Muscle layer of duodenum (tissue), 2 donors: ENCODE measurements at regions not wholly inside any gene's neighbourhood (a gene's known extent, or its start where the extent isn't known, plus 50 kb on each side); places are given as distances from the start of the nearest gene placed in this dataset.

Experiments used
- H3K27ac ChIP-seq: one replicate; pipeline ENCODE4 v1.7.0; 2013; ENCODE audit warnings: mild to moderate bottlenecking, low read length
- H3K27me3 ChIP-seq: one replicate; pipeline ENCODE4 v1.7.0; 2013; ENCODE audit warnings: low read depth, mild to moderate bottlenecking, control low read depth, low read length
- H3K36me3 ChIP-seq, 2 donors: one replicate each; pipeline ENCODE4 v1.7.0; 2013; ENCODE audit warnings: low read length in 2 of 2, control low read depth in 1 of 2, mild to moderate bottlenecking in 1 of 2; ENCODE audit not compliant: insufficient read depth in 2 of 2, control insufficient read depth in 1 of 2
- H3K4me1 ChIP-seq, 2 donors: one replicate each; pipeline ENCODE4 v1.7.0; 2013; ENCODE audit warnings: low read length in 2 of 2, mild to moderate bottlenecking in 2 of 2, control low read depth in 1 of 2, moderate library complexity in 1 of 2; ENCODE audit not compliant: insufficient read depth in 2 of 2, control insufficient read depth in 1 of 2
- H3K4me3 ChIP-seq, 2 donors: one replicate each; pipeline ENCODE4 v1.7.0; 2013; ENCODE audit warnings: low read length in 2 of 2, low read depth in 1 of 2, mild to moderate bottlenecking in 1 of 2
- H3K9me3 ChIP-seq, 2 donors: one replicate each; pipeline ENCODE4 v1.7.0; 2013; ENCODE audit warnings: low read length in 2 of 2, control low read depth in 1 of 2, mild to moderate bottlenecking in 1 of 2; ENCODE audit not compliant: control insufficient read depth in 1 of 2
- donor health status: healthy.

GRCh38 chr7:41828911-41829310, 126.0 kb upstream of the INHBA start:
- Histone ChIP-seq H3K27ac (no peak overlapping the region), H3K27me3 (no peaks in the 10 kb centered on the region), H3K4me1 (no peaks in the 10 kb centered on the region), H3K36me3 (no peaks in the 10 kb centered on the region), H3K9me3 (no peaks in the 10 kb centered on the region), H3K4me3 (no peak overlapping the region)

- no peaks in the 10 kb centered on the region for H3K9me3 ChIP-seq
- no peak overlapping the region for H3K27ac ChIP-seq
- no peaks in the 10 kb centered on the region for H3K27me3 ChIP-seq
Measured at GRCh38 chr7:41826641-41827040, 123.8 kb upstream of the INHBA start.

GRCh38 chr7:41825927-41826480, 123.1 kb upstream of the INHBA start:
- H3K4me1 ChIP-seq = no peaks in the 10 kb centered on the region
- no peak overlapping the region for H3K4me3 ChIP-seq
- no peaks in the 10 kb centered on the region for H3K27me3 ChIP-seq
- no peaks in the 10 kb centered on the region for H3K36me3 ChIP-seq
- H3K9me3 ChIP-seq = no peaks in the 10 kb centered on the region
- H3K27ac ChIP-seq = no peak overlapping the region

More at GRCh38 chr7:41826641-41827040, 123.8 kb upstream of the INHBA start:
- Histone ChIP-seq H3K4me1 (no peaks in the 10 kb centered on the region), H3K4me3 (no peak overlapping the region), H3K36me3 (no peaks in the 10 kb centered on the region)

DNA sequence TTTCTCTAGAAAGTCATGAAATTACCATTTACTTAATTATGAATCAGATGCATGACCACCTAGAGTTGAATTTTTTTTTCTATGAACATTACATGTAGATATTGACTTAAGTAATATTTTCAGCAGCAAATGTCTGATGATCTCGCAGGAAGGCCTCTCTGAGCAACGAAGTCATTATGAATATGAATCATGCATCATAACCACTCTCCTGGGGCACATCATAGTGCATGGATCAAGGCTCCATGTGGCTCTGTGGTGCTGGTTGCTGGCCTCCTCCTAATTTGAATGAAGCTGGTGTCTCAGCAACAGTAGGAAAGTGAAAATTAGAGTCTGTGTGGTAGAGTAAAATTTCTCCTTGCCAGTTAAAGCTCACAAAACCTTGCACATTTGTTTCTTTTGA, 121.4 kb upstream of the INHBA start:
- no peaks in the 10 kb centered on the region for H3K4me1 ChIP-seq
- H3K36me3 ChIP-seq = no peaks in the 10 kb centered on the region
- no peaks in the 10 kb centered on the region for H3K27me3 ChIP-seq
- H3K4me3 ChIP-seq = no peak overlapping the region
- no peak overlapping the region for H3K27ac ChIP-seq
- no peaks in the 10 kb centered on the region for H3K9me3 ChIP-seq

- no peaks in the 10 kb centered on the region for H3K27me3 ChIP-seq
Measured at GRCh38 chr7:41822259-41822817, 119.4 kb upstream of the INHBA start.

GRCh38 chr7:41821521-41822213, 118.8 kb upstream of the INHBA start:
- Histone ChIP-seq H3K4me3 (no peak overlapping the region), H3K36me3 (no peaks in the 10 kb centered on the region), H3K27ac (no peak overlapping the region), H3K27me3 (no peaks in the 10 kb centered on the region), H3K4me1 (no peaks in the 10 kb centered on the region), H3K9me3 (no peaks in the 10 kb centered on the region)

More at GRCh38 chr7:41822259-41822817, 119.4 kb upstream of the INHBA start:
- Histone ChIP-seq H3K4me3 (no peak overlapping the region), H3K27ac (no peak overlapping the region), H3K9me3 (no peaks in the 10 kb centered on the region), H3K4me1 (no peaks in the 10 kb centered on the region), H3K36me3 (no peaks in the 10 kb centered on the region)

GRCh38 chr7:41820111-41820671, 117.3 kb upstream of the INHBA start:
- Histone ChIP-seq H3K9me3 (no peaks in the 10 kb centered on the region), H3K4me1 (no peaks in the 10 kb centered on the region), H3K36me3 (no peaks in the 10 kb centered on the region), H3K27ac (no peak overlapping the region), H3K27me3 (no peaks in the 10 kb centered on the region), H3K4me3 (no peak overlapping the region)

- H3K9me3 ChIP-seq = no peaks in the 10 kb centered on the region
Measured at GRCh38 chr7:41819645-41820044, 116.8 kb upstream of the INHBA start.

DNA sequence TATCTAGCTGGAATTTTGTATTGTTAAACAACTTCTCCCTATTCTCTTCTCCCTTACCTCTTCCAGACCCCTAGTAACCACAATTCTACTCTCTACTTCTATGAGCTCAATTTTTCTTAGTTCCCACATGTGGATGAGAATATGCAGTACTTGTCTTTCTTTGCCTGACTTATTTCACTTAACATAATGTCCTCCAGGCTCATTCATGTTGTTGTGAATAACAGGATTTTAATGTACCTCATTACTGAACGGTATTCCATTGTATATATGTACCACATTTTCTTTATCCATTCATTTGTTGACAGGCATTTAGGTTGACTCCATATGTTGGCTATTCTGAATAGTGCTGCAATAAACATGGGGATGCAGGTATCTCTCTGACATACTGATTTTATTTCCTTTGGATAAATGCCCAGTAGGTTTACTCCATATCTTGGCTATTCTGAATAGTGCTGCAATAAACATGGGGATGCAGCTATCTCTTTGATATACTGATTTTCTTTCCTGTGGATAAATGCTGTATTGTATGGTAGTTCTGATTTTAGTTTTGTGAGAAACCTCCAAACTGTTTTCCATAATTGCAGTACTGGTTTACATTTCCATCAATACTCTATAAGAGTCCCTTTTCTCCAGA, 116.0 kb upstream of the INHBA start:
- Histone ChIP-seq H3K4me1 (no peaks in the 10 kb centered on the region), H3K4me3 (no peak overlapping the region), H3K27ac (no peak overlapping the region), H3K9me3 (no peaks in the 10 kb centered on the region), H3K27me3 (no peaks in the 10 kb centered on the region), H3K36me3 (no peaks in the 10 kb centered on the region)

More at GRCh38 chr7:41819645-41820044, 116.8 kb upstream of the INHBA start:
- Histone ChIP-seq H3K27me3 (no peaks in the 10 kb centered on the region), H3K4me1 (no peaks in the 10 kb centered on the region), H3K36me3 (no peaks in the 10 kb centered on the region), H3K4me3 (no peak overlapping the region), H3K27ac (no peak overlapping the region)

DNA sequence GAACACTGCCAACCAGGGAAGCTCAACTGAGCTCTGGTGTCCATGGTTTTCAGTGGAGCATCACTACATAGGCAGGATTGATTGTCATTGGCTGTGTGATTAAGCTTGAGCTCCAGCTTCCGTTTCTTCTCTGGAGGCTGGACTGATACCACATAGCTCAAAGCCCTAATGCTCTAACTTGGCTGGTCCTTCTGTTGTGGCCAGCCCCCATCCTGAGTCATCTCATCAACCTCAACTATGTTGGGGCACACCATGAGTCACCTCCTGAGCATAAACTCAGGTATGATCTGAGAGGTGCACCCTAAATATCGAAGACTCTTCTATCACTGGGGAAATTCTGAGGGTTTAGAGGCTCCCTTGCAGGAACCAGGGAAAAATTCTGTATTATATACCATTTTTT, 114.5 kb upstream of the INHBA start:
- no peaks in the 10 kb centered on the region for H3K36me3 ChIP-seq
- H3K4me1 ChIP-seq = no peaks in the 10 kb centered on the region
- no peak overlapping the region for H3K4me3 ChIP-seq
- no peaks in the 10 kb centered on the region for H3K9me3 ChIP-seq
- no peak overlapping the region for H3K27ac ChIP-seq
- H3K27me3 ChIP-seq = no peaks in the 10 kb centered on the region

- Histone ChIP-seq H3K27ac (no peak overlapping the region), H3K4me1 (no peaks in the 10 kb centered on the region), H3K36me3 (no peaks in the 10 kb centered on the region), H3K9me3 (no peaks in the 10 kb centered on the region), H3K4me3 (no peak overlapping the region), H3K27me3 (no peaks in the 10 kb centered on the region)
Measured at GRCh38 chr7:41816111-41816510, 113.2 kb upstream of the INHBA start.
